B cell (primary cell): ENCODE measurements at regions not wholly inside any gene's neighbourhood (a gene's known extent, or its start where the extent isn't known, plus 50 kb on each side); places are given as distances from the start of the nearest gene placed in this dataset. TPM values are rescaled to one million over a fixed set of nuclear protein-coding genes. Genes with fewer than 3 reads are reported as not detected.

Source experiments
- ATAC-seq: fragments of 200-7000 bp; cut with Tn5 transposase; one replicate; pipeline ENCODE4 v1.10.0; 2021; ENCODE audit warnings: low read depth, mild to moderate bottlenecking, moderate number of reproducible peaks, moderate library complexity
- CTCF ChIA-PET: fragments of 350-600 bp; sonication (Branson Sonifier 250); formaldehyde crosslinking; loops from one replicate; lab custom pipeline; 2021; ENCODE audit warnings: antibody characterized with exemption, inconsistent platforms; lab: Charles Lee
- POLR2A ChIA-PET: fragments of 350-600 bp; sonication (Branson Sonifier 250); formaldehyde crosslinking; loops from one replicate; lab custom pipeline; 2021; ENCODE audit warnings: antibody characterized with exemption; lab: Charles Lee
- DNase-seq: peaks from one replicate; pipeline ENCODE4 v3.0.0; 2013
- H2AFZ ChIP-seq: 2 replicates; pipeline ENCODE4 v1.6.1; 2012; ENCODE audit warnings: mild to moderate bottlenecking, low read depth, low read length; ENCODE audit not compliant: insufficient read depth, poor library complexity, severe bottlenecking
- H3K27ac ChIP-seq, 2 donors: 1 replicate in 1 of 2; 2 replicates in 1 of 2; pipeline ENCODE4 v1.5.1; 2012 to 2013; ENCODE audit warnings: low read length in 2 of 2, mild to moderate bottlenecking in 2 of 2, moderate library complexity in 1 of 2
- H3K27me3 ChIP-seq, 4 experiments: fragments of 200-600 bp in 1 of 4; sonication (generic) in 1 of 4; replicated peaks in 1 of 4; 1 replicate in 2 of 4; 2 replicates in 2 of 4; pipeline versions ENCODE4 v1.6.1 to v1.7.0; 2013 to 2016; ENCODE audit warnings: low read length in 3 of 4, mild to moderate bottlenecking in 2 of 4, mixed read lengths in 1 of 4, moderate library complexity in 1 of 4; ENCODE audit not compliant: insufficient read depth in 4 of 4, control insufficient read depth in 3 of 4; ENCODE audit errors: control extremely low read depth in 1 of 4
- H3K36me3 ChIP-seq, 2 experiments: replicated peaks in 1 of 2; 1 replicate in 1 of 2; 2 replicates in 1 of 2; pipeline versions ENCODE4 v1.6.1 to v1.7.1; 2013; ENCODE audit warnings: low read length in 1 of 2; ENCODE audit not compliant: insufficient read depth in 2 of 2, control insufficient read depth in 1 of 2; ENCODE audit errors: control extremely low read depth in 1 of 2, extremely low read depth in 1 of 2
- H3K4me1 ChIP-seq, 2 donors: fragments of 200-600 bp in 1 of 2; sonication (generic) in 1 of 2; 1 replicate in 1 of 2; 2 replicates in 1 of 2; pipeline versions ENCODE4 v1.5.1 to v1.6.1; 2013 to 2017; ENCODE audit warnings: low read length in 2 of 2; ENCODE audit not compliant: control insufficient read depth in 2 of 2, insufficient read depth in 2 of 2
- H3K4me2 ChIP-seq: replicated peaks from 2 replicates; pipeline ENCODE3; 2012; ENCODE audit warnings: mild to moderate bottlenecking, low read depth, low read length; ENCODE audit not compliant: poor library complexity, severe bottlenecking
- H3K4me3 ChIP-seq, 5 experiments: fragments of 200-600 bp in 1 of 5; sonication (generic) in 1 of 5; 1 replicate in 3 of 5; 2 replicates in 2 of 5; pipeline versions ENCODE4 v1.5.1 to v1.7.0; 2011 to 2016; ENCODE audit warnings: low read length in 4 of 5, mild to moderate bottlenecking in 4 of 5, low read depth in 2 of 5, control low read depth in 1 of 5, moderate library complexity in 1 of 5; ENCODE audit not compliant: insufficient read depth in 1 of 5; ENCODE audit errors: control extremely low read depth in 1 of 5, extremely low read depth in 1 of 5
- H3K79me2 ChIP-seq: fragments of 200-600 bp; sonication (generic); one replicate; pipeline ENCODE4 v1.6.0; 2016; ENCODE audit warnings: low read length; ENCODE audit not compliant: control insufficient read depth, insufficient read depth
- H3K9ac ChIP-seq: fragments of 200-600 bp; sonication (generic); 2 replicates; pipeline ENCODE4 v1.6.1; 2017; ENCODE audit warnings: mild to moderate bottlenecking, low read length, moderate library complexity
- H3K9me3 ChIP-seq, 3 donors: one replicate each; pipeline versions ENCODE4 v1.6.1 to v1.7.1; 2013; ENCODE audit warnings: low read length in 2 of 3; ENCODE audit not compliant: control insufficient read depth in 2 of 3, insufficient read depth in 1 of 3; ENCODE audit errors: control extremely low read depth in 1 of 3
- H4K20me1 ChIP-seq: 2 replicates; pipeline ENCODE4 v1.6.0; 2012; ENCODE audit warnings: mild to moderate bottlenecking, low read length; ENCODE audit not compliant: insufficient read depth, control insufficient read depth, poor library complexity, severe bottlenecking
- H3K27ac Mint-ChIP-seq: one replicate; pipeline ENCODE4 v1.8.0; 2021; ENCODE audit warnings: mixed read lengths
- H3K27me3 Mint-ChIP-seq: one replicate; pipeline ENCODE4 v1.8.0; 2021; ENCODE audit warnings: mixed read lengths
- H3K4me1 Mint-ChIP-seq: one replicate; pipeline ENCODE4 v1.8.0; 2021; ENCODE audit warnings: mixed read lengths
- H3K4me3 Mint-ChIP-seq: one replicate; pipeline ENCODE4 v1.8.0; 2021; ENCODE audit warnings: mixed read lengths
- H3K9me3 Mint-ChIP-seq: one replicate; pipeline ENCODE4 v1.8.0; 2022; ENCODE audit warnings: mixed read lengths; ENCODE audit not compliant: insufficient read depth
- CTCF ChIP-seq: fragments of 200-600 bp; IDR thresholded peaks from one replicate; pipeline ENCODE4 v1.8.0; 2022; ENCODE audit warnings: antibody characterized with exemption, mild to moderate bottlenecking
- EZH2 ChIP-seq: IDR thresholded peaks from 2 replicates; pipeline ENCODE4 v1.6.1; 2012; ENCODE audit warnings: borderline replicate concordance, low read depth, mild to moderate bottlenecking, moderate library complexity, low read length; ENCODE audit not compliant: insufficient read depth, poor library complexity, severe bottlenecking
- WGBS: methylation state at CpG from one replicate; pipeline ENCODE4 v1.1.5; 2013; ENCODE audit warnings: missing lambda C conversion rate; ENCODE audit not compliant: insufficient coverage; 5-methylcytosine and 5-hydroxymethylcytosine counted together
- intact Hi-C: fragments of 100-400 bp; cut with micrococcal nuclease; formaldehyde crosslinking; loops from one replicate; pipeline ENCODE4 v1.10.0; 2022
- small RNA-seq: library from RNA; depleted of rRNA; stranded (forward); fragments of <200 nt; gene quantifications from one replicate; pipeline ENCODE3, GENCODE V24; 2012; ENCODE audit warnings: low replicate concordance, low read depth; ENCODE audit not compliant: insufficient read length

GRCh38 chr11:36711104-36711825 is 113.2 kb upstream of the RAG2 start:
- no peak for DNase-seq

More at GRCh38 chr11:36711104-36711825, 113.2 kb upstream of the RAG2 start:
- Histone ChIP-seq H4K20me1 (no peaks in the 10 kb centered on the region), H3K4me1 (no peaks in the 10 kb centered on the region), H3K27ac (no peak overlapping the region), H3K4me3 (no peak overlapping the region), H3K4me2 (no peak overlapping the region), H3K9me3 (no peaks in the 10 kb centered on the region), H3K27me3 (peaks cover 0 to 3% (median 0%) of the 10 kb centered on the region in 4 experiments), H3K79me2 (no peaks in the 10 kb centered on the region), H3K36me3 (no peaks in the 10 kb centered on the region), H2AFZ (no peak overlapping the region), H3K9ac (no peak overlapping the region)
- TF ChIP-seq EZH2, result no peak
- no peak for TF ChIP-seq CTCF
- H3K27ac Mint-ChIP-seq, result no peak overlapping the region
- POLR2A ChIA-PET, result no interaction called here
- no peak for ATAC-seq
- CTCF ChIA-PET, result interaction anchor here (0.7 to 1.8 kb wide), 4 partner anchors 10 to 35 kb away, joined by 3 to 6 read pairs (median 4); no protein-coding TSS in a partner anchor
- no peaks in the 10 kb centered on the region for H3K9me3 Mint-ChIP-seq
- WGBS, result 100% methylated on average over 2 of the region's 3 CpGs
- intact Hi-C loops, result no loop called here
- H3K27me3 Mint-ChIP-seq, result peaks cover 7% of the 10 kb centered on the region
- no peaks in the 10 kb centered on the region for H3K4me1 Mint-ChIP-seq
- no peak overlapping the region for H3K4me3 Mint-ChIP-seq

Small RNA genes in the stretch of these regions (small RNA-seq; reads per million reads assigned to genes)
- gene RF00322 (not detected), gene RNU6-99P (not detected)
